GM18505 (cell line): ENCODE measurements at regions not wholly inside any gene's neighbourhood (a gene's known extent, or its start where the extent isn't known, plus 50 kb on each side); places are given as distances from the start of the nearest gene placed in this dataset.

Experiments used
- ATAC-seq: cut with Tn5 transposase; IDR thresholded peaks from one replicate; pipeline ENCODE4 v1.9.1; 2021; ENCODE audit not compliant: unreplicated experiment
- POLR2A ChIP-seq: IDR thresholded peaks from 4 replicates; pipeline ENCODE4 v1.6.1; 2011; ENCODE audit warnings: borderline replicate concordance; ENCODE audit not compliant: insufficient read depth, insufficient read length; ENCODE audit errors: extremely low read depth

- ATAC-seq: no peak
- no peak for TF ChIP-seq POLR2A
Observed at GRCh38 chr9:80841888-80842287, 847.5 kb downstream of the TLE1 start.

GRCh38 chr9:80839821-80840675 is 849.3 kb downstream of the TLE1 start:
- TF ChIP-seq POLR2A: no peak
- ATAC-seq: no peak

GRCh38 chr9:80836013-80836412 is 853.3 kb downstream of the TLE1 start:
- TF ChIP-seq POLR2A: no peak
- ATAC-seq: no peak

- no peak for ATAC-seq
- no peak for TF ChIP-seq POLR2A
Observed at GRCh38 chr9:80831751-80832150, 857.6 kb downstream of the TLE1 start.

- ATAC-seq: no peak
- no peak for TF ChIP-seq POLR2A
Observed at GRCh38 chr9:80811656-80812055, 877.7 kb downstream of the TLE1 start.

GRCh38 chr9:80811003-80811402 is 878.3 kb downstream of the TLE1 start:
- no peak for ATAC-seq
- TF ChIP-seq POLR2A: no peak

- TF ChIP-seq POLR2A: no peak
- ATAC-seq: no peak
Observed at GRCh38 chr9:80806671-80807070, 882.7 kb downstream of the TLE1 start.

GRCh38 chr9:80804873-80805272 is 884.5 kb downstream of the TLE1 start:
- no peak for TF ChIP-seq POLR2A
- no peak for ATAC-seq

- no peak for TF ChIP-seq POLR2A
- no peak for ATAC-seq
Observed at GRCh38 chr9:80797831-80798688, 891.3 kb downstream of the TLE1 start.

GRCh38 chr9:80797101-80797829 is 892.1 kb downstream of the TLE1 start:
- no peak for ATAC-seq
- TF ChIP-seq POLR2A: no peak

- ATAC-seq: no peak
- TF ChIP-seq POLR2A: no peak
Observed at GRCh38 chr9:80796632-80797031, 892.7 kb downstream of the TLE1 start.

- TF ChIP-seq POLR2A: no peak
- no peak for ATAC-seq
Observed at GRCh38 chr9:80794197-80794596, 895.1 kb downstream of the TLE1 start.

GRCh38 chr9:80793706-80794105 is 895.6 kb downstream of the TLE1 start:
- TF ChIP-seq POLR2A: no peak
- ATAC-seq: no peak

- no peak for ATAC-seq
- TF ChIP-seq POLR2A: no peak
Observed at GRCh38 chr9:80792726-80793125, 896.6 kb downstream of the TLE1 start.

GRCh38 chr9:80791836-80792235 is 897.5 kb downstream of the TLE1 start:
- no peak for ATAC-seq
- no peak for TF ChIP-seq POLR2A
